C4-2B (cell line): ENCODE measurements at regions not wholly inside any gene's neighbourhood (a gene's known extent, or its start where the extent isn't known, plus 50 kb on each side); places are given as distances from the start of the nearest gene placed in this dataset.

Experiments
- CTCF ChIP-seq: fragments of 450-650 bp; conservative IDR thresholded peaks from 2 replicates; pipeline ENCODE4 v1.5.1; 2017; ENCODE audit warnings: mild to moderate bottlenecking
- ZFX ChIP-seq: fragments of 450-650 bp; IDR thresholded peaks from 2 replicates; pipeline ENCODE4 v1.6.1; 2017

- no peak for TF ChIP-seq CTCF
- no peak for TF ChIP-seq ZFX
Observed at GRCh38 chr21:39107739-39108138, 75.5 kb downstream of the PSMG1 start.
